ENCODE measurements at regions not wholly inside any gene's neighbourhood (a gene's known extent, or its start where the extent isn't known, plus 50 kb on each side); places are given as distances from the start of the nearest gene placed in this dataset.

DNA sequence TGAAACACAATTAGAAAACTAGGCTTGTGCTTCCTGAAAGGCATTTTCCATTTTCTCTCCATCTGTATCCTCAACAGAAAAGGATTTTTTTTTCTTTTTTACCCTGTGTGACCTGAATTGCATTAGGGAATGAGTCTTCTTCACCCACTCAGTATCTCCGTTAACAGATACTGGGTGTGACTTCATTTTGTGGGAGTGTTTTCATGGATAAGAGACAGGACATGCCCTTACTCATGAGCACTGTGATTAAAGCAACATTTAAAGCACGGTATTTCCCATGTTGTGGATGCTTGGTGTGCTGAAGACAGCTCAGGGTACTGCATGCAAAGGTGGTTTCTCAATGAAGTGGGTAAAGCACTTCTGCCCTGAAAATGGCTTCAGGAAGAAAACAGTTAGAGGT is 1397.3 kb upstream of the TMEM132C start:
- TF ChIP-seq GATA3 (IDR thresholded peaks at IDR 0.05; ENCODE audit: low read depth, low read length) = no peak
- TF ChIP-seq GATA2 (IDR thresholded peaks at IDR 0.05; ENCODE audit: low read depth, low read length) = no peak

Data from SH-SY5Y (cell line).